Tibial nerve (tissue), 4 donors: ENCODE measurements at regions not wholly inside any gene's neighbourhood (a gene's known extent, or its start where the extent isn't known, plus 50 kb on each side); places are given as distances from the start of the nearest gene placed in this dataset.

Experiments
- CTCF ChIP-seq, 5 experiments: fragments of 200-600 bp in 3 of 5; fragments of 450-650 bp in 2 of 5; sonication (generic) in 3 of 5; IDR thresholded peaks; one replicate each; pipeline ENCODE4 v1.5.1; 2016 to 2019; ENCODE audit warnings: antibody characterized with exemption in 5 of 5, mild to moderate bottlenecking in 3 of 5, moderate library complexity in 2 of 5
- EP300 ChIP-seq, 2 donors: sonication (generic); formaldehyde crosslinking; IDR thresholded peaks; one replicate each; pipeline ENCODE4 v1.6.1; 2017; ENCODE audit warnings: antibody characterized with exemption in 2 of 2, mild to moderate bottlenecking in 1 of 2
- POLR2A ChIP-seq, 2 donors: fragments of 450-650 bp; IDR thresholded peaks; one replicate each; pipeline ENCODE4 v1.6.1; 2017; ENCODE audit warnings: antibody characterized with exemption in 2 of 2, mild to moderate bottlenecking in 2 of 2, moderate library complexity in 2 of 2

- TF ChIP-seq CTCF (IDR thresholded peaks at IDR 0.05) (no peak), POLR2A (IDR thresholded peaks at IDR 0.05) (no peak), EP300 (IDR thresholded peaks at IDR 0.05) (no peak)
Observed at GRCh38 chr4:136841526-136841925, 690.8 kb downstream of the PCDH18 start.
